Esophagus mucosa (tissue), 1 donor: ENCODE measurements at regions not wholly inside any gene's neighbourhood (a gene's known extent, or its start where the extent isn't known, plus 50 kb on each side); places are given as distances from the start of the nearest gene placed in this dataset.

Experiments used
- ATAC-seq: fragments of 200-7000 bp; cut with Tn5 transposase; one replicate; pipeline ENCODE4 v1.9.1; 2020
- donor health status: DM: yes; HTN: yes; CAD: no.

DNA sequence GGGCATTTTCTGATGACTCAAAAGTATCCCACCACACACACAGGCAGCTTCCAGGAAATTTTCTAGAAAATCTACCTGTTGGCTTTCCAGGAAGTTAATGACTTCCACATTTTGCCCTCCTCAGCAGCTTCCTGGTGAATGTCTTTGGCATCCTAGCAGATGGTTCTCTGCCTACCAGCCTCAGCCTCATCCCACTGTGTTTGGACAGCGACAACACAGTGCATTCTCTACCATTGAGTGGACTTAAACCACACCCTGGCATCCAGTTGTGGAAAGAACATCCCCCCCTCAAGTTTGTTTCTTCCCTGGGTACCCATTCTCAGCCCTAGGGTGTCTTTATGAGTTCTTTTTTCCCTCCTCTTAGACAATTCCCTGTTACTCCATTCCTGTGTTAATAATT, 50.8 kb upstream of the GADL1 start:
- ATAC-seq: no peak

DNA sequence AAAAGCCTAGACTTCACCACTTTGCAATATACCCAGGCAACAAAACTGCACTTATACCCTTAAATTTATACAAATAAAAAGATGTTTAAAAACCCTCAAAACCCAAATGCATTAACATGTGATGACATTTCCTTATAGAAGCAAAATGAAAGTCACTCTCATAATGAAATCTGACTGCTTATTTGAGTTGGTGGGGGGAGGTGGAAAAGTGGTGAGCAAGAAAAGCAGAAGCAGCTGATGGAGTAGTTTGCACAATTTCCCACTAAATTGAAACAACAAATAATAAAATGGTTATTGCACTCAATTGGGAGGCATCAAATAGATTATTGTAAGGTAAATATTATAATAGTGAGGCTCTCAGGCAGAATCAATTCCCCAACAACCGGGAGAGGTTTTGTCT, 54.0 kb upstream of the GADL1 start:
- ATAC-seq: no peak

- no peak for ATAC-seq
These were observed 57.4 kb upstream of the GADL1 start for GRCh38 chr3:30951826-30952225.

GRCh38 chr3:30952786-30953185, 58.3 kb upstream of the GADL1 start:
- no peak for ATAC-seq

- ATAC-seq: no peak
These were observed 60.0 kb upstream of the GADL1 start for GRCh38 chr3:30954426-30954825.

DNA sequence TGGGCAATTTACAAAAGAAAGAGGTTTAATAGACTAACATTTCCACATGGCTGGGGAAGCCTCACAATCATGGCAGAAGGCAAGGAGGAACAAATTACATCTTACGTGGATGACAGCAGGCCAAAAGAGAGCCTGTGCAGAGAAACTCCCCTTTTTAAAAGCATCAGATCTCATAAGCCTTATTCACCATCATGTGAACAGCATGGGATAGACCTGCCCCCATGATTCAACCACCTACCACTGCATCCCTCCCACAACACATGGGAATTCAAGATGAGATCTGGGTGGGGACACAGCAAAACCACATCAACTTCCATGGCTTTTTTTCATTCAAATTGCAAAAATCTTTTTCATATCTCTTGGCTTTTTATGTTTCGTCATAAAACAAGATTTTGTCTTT, 67.6 kb upstream of the GADL1 start:
- ATAC-seq: no peak

GRCh38 chr3:30962493-30962892, 68.0 kb upstream of the GADL1 start:
- no peak for ATAC-seq

GRCh38 chr3:30963223-30963722, 68.8 kb upstream of the GADL1 start:
- no peak for ATAC-seq

DNA sequence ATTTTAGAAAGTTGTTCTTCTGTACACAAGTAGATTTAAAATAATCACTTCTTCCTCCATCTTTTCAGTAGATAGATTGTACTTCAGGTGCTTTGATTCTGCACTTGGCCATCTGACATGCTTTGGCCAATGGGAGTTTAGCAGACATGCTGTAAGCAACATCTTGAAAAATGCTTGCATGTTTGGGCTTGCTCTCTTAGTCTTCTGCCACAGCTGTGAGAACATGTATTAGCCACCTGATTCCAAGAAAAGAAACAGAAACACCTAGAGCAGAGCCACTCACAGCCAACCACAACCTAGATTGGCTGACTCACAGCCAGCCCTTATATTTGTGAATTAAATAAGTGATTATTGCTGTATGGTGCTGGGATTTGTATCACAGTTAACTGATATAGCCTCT, 70.2 kb upstream of the GADL1 start:
- ATAC-seq: peak; percentile 83

DNA sequence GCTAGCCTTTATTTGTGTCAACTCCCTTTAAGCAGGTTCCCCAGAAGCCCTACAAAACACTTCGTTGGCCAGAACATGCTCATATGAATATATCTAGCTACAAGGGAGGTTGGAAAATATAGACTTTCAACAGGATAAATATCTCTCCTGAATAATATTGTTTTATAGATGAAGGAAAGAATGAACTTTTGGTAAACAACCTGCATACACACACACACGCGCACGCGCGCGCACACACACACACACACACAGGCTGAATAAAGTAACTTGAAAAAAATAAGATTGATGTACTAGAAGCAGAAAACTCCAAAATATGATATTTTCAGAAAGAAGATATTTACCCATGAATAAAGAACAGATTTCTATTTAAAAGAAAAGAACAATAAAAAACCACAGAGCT, 72.4 kb upstream of the GADL1 start:
- ATAC-seq: no peak

- ATAC-seq: no peak
These were observed 75.7 kb upstream of the GADL1 start for GRCh38 chr3:30970183-30970582.

DNA sequence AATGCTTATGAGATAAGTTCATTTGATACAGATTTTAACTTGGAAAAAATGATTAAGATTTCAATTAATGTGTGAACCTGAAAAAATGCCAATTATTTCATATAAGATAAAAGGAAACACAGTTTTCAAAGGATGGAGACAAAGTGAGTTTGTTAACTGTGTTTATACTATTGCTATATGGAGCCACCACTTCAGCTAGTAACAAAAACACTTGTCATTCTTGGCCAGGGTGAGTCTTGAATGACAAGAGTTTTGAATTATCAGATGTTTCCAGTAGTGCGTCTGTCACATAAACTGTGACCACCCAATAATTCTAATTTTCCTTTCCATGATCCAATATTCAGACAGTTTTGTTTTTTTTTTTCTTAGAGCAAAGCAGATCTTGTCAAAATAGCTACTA, 78.0 kb upstream of the GADL1 start:
- ATAC-seq: no peak

DNA sequence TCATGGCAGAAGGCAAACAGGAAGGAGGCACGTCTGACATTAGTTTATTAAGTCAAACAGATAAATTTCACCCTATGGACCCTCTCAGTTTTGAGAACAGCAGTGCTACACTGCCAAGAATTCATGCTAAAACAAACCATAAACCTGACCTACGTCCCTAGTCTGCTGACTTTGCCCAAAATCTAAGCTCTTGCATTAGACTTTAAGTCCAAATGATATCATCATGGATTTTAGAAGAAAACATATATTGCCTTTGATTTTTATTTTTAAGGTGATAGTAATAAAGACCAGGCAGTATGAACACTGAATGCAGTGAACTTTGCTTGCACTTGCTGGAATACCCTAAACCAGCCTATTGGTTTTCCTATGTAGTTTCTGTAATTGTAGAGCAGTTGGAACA, 79.6 kb upstream of the GADL1 start:
- no peak for ATAC-seq

GRCh38 chr3:30977592-30977991, 83.1 kb upstream of the GADL1 start:
- no peak for ATAC-seq

DNA sequence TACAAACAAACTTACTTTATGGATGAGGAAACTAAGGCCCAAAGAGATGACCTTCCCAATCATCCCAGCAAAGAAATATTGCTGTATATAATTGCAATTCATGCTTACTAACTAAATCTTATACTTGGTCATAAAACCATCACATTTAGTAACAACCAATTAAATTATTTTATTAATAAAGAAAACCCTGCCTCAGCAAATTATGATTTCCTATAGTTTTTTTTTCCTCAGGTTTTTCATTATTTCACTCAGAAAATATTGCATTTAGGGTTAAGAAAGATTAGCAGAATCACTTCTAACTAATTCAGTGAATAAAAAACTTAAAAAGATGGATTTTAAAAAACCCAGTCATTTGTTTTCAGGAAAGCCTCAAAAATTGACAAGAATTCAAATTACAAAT, 86.5 kb upstream of the GADL1 start:
- ATAC-seq: no peak

DNA sequence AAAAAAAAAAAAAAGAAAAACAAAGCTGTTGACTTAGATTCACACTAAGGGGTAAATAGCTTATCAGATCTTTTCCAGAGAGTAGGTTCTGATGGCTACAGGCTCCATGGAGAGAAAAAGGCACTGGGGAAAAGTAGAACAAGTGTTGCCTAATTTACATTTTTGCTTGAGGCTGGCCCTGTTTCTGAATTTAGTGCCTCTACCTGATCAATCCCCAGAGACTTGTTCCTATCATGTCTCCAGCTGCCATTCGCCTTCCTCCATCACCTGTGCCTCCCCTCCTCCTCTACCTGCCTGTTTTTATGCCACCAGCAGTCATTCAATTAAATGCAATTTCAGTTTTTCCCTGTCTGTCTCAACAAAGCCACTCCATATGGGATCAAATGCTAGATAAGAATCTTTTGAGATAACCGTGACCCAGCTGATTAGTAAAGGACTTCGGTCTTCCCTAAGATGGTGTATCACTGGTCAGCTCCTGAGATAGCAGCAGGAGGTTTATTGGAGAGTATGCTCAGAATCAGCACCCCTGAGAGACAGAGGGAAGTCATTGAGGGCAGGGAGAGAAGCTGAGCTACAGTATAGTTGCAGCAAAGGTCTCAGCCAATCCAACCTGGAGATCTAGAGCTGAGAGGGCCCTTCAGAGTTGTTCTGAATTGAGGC, 88.1 kb upstream of the GADL1 start:
- no peak for ATAC-seq

DNA sequence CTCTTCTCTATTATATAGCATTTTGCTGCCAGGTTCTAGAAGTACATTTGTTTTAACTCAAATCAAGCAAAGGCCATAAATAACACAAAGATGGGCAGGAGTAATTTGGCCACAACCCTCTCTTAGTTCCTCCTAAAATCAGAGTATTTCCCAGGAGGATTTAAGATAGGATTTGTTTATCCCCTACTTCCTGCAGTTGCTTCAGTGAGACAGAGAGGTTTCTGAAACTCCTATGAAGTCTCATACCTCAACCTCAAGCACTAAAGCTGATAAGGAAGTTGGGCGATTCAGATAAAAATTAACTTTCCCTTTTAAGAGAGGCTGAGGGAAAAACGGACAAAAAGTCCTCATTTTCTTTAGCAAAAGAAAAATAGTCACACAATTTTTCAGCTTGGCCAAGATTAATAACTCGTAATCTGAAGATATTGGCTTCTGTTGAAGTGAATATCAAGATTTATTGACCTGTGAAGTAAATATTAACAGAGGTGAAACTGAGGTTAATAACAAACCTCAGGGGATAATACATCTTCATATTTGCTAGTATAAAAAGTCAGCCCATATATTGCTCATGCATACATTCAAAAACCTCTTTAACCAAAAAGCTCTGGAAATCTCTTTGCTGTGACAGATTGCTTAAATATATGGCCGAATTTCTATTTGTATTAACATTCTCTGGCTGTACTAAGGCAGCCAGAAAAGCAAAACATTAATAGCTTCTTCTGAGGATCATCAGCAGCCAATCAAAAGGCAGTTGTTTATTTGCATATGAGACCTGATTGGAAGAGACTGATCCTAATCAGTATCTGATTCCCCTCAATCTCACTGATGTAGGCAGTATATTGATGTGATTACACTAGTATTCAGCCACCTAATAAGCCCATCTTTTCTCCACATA, 90.6 kb upstream of the GADL1 start:
- no peak for ATAC-seq

DNA sequence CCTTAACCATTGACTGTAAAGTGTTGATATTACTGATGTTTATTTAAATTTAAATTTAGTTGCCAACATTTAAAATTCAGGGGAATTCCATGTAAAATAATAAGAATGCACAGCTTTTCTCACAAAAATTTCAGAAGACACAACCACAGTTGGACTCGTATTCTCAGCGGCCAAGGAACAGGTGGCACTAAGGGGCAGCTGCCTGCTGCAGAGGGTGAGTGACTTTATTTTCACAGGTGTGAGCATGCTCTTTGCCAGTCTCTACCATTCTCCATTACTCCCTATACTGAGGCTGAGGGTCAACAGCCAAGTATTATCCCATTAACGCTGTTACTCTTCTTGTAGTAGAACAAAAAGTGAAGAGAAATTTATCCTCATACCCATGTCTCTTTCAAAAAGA, 92.1 kb upstream of the GADL1 start:
- no peak for ATAC-seq

GRCh38 chr3:30988769-30989168, 94.3 kb upstream of the GADL1 start:
- no peak for ATAC-seq

GRCh38 chr3:30989276-30990030, 95.0 kb upstream of the GADL1 start:
- no peak for ATAC-seq

GRCh38 chr3:30996467-30996866, 102.0 kb upstream of the GADL1 start:
- no peak for ATAC-seq

GRCh38 chr3:31002730-31003129, 108.3 kb upstream of the GADL1 start:
- no peak for ATAC-seq

DNA sequence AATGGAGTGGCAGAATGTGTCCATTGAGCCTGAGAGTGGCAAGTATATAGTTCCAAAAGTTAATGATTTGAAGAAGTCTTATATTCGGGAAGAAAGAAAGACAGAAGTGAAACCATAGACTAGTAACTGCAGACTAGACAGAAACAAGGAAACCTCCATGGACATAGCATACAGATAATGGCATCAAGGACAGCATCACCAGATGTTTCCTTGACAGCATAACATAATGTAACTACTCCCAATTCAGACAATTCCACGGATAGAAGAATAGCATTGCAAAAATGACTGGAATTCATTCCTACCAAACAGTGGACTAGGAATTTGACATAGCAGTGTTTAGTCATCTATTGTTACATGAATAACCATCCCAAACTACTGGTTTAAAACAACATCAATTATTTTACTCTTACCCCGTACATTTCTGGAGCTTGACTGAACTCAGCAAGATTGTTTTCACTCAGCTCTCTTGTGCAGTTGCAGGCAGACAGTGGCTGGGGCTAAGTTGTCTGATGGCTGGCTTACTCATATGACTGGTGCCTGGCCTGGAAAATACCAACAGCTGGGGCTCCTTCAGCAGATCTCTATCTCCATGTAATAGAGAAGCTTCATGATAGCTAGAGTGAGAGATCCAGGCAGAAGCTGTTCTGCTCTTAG, 109.7 kb upstream of the GADL1 start:
- ATAC-seq: no peak
